LNCAP (cell line): ENCODE measurements at regions not wholly inside any gene's neighbourhood (a gene's known extent, or its start where the extent isn't known, plus 50 kb on each side); places are given as distances from the start of the nearest gene placed in this dataset.

Source experiments
- TF ChIP-seq, protein P1 (sequence below): fragments of 450-650 bp; IDR thresholded peaks from 2 replicates; pipeline ENCODE4 v1.5.1; 2017; ENCODE audit warnings: mild to moderate bottlenecking

GRCh38 chr5:173397516-173397915 lies 69.3 kb upstream of the STC2 start:
- TF ChIP-seq, protein P1, sequence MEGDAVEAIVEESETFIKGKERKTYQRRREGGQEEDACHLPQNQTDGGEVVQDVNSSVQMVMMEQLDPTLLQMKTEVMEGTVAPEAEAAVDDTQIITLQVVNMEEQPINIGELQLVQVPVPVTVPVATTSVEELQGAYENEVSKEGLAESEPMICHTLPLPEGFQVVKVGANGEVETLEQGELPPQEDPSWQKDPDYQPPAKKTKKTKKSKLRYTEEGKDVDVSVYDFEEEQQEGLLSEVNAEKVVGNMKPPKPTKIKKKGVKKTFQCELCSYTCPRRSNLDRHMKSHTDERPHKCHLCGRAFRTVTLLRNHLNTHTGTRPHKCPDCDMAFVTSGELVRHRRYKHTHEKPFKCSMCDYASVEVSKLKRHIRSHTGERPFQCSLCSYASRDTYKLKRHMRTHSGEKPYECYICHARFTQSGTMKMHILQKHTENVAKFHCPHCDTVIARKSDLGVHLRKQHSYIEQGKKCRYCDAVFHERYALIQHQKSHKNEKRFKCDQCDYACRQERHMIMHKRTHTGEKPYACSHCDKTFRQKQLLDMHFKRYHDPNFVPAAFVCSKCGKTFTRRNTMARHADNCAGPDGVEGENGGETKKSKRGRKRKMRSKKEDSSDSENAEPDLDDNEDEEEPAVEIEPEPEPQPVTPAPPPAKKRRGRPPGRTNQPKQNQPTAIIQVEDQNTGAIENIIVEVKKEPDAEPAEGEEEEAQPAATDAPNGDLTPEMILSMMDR: no peak

- TF ChIP-seq, protein P1: no peak
Observed at GRCh38 chr5:173396311-173396993, 68.2 kb upstream of the STC2 start.

DNA sequence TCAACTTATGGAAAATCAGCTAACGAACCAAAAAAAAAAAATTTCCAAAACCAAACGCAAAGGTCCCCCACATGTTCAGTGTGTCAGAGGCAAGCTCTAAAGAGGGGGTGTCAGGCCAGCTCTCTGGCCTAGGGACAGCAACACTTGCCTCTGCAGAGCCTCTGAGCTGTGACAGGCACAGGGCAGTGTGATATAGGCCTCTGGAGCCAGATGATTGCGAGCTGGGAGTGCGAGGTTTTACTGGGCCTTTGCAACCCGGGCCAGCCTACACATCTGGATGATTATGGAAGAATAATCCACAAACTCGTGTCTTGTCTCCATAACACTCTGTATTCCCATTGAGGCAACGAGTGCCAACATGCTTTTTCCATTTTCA lies 67.7 kb upstream of the STC2 start:
- TF ChIP-seq, protein P1: no peak

DNA sequence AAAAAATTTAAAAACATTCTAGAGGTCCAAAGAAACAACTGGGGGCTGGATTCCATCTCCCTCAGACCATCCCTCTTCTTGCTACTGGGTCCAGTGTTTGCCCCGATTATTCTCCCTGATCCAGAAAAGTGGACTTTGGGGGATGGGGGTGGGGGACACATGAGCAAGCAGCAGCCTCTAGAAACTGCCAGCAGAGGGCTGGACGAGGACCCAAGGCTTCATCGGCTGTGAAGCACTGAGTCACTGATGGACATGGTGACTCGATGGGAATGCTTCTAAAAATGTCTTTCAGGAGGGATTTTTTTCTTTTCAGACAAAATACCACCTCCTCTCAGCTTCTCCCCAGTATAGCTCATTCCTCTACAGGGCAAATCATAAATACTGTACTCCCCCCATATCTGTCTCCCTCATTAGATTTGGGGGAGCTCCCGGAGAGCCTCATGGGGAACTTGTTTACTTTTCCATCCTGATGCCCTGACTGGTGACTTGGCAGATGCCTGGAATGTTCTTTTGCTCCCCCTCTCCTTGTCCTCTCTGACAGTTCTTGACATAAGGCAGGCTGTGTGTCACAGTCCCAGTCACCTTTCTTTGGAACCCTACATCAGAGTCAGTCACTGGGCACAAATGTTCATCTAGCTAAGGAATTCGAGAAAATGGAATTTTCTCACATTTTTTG lies 67.2 kb upstream of the STC2 start:
- TF ChIP-seq, protein P1: no peak

GRCh38 chr5:173394701-173395100 lies 66.5 kb upstream of the STC2 start:
- TF ChIP-seq, protein P1: no peak

GRCh38 chr5:173392172-173392571 lies 64.0 kb upstream of the STC2 start:
- TF ChIP-seq, protein P1: no peak

DNA sequence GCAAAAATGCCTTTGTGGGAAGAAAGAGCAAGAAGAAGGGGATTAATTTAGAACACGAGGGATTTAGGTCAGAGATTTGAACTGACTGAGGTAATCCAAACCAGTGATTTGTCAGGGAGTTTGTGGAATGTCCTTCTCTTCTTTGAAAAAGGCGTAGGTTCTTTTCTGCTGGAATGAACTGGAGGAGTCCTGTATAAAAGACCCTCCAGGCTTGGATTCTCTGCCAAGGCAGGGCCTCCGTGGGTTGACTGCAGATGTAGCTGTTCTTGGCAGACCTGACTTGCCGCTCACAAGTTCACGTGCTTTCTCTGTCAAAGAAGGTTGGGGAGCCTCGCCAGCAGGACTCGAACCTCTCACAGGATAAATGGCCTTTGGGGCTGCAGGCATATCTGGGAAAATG lies 62.8 kb upstream of the STC2 start:
- TF ChIP-seq, protein P1: no peak
